Smooth muscle cell (in vitro differentiated cells): ENCODE measurements at regions not wholly inside any gene's neighbourhood (a gene's known extent, or its start where the extent isn't known, plus 50 kb on each side); places are given as distances from the start of the nearest gene placed in this dataset.
A peak's percentile ranks its signal among the peaks of the same experiment; 100 is the strongest.

Experiments
- DNase-seq: peaks from one replicate; lab custom pipeline; 2025; ENCODE audit not compliant: unreplicated experiment; lab: John Stamatoyannopoulos, UW
- H2AFZ ChIP-seq: fragments of 200-600 bp; sonication (generic); 2 replicates; pipeline ENCODE4 v1.6.0; 2016; ENCODE audit warnings: antibody characterized with exemption, low read depth, mild to moderate bottlenecking
- H3F3A ChIP-seq: fragments of 200-600 bp; sonication (generic); 2 replicates; pipeline ENCODE4 v1.6.0; 2017; ENCODE audit warnings: antibody characterized with exemption, low read depth
- H3K27ac ChIP-seq: fragments of 200-600 bp; sonication (generic); 2 replicates; pipeline ENCODE4 v1.5.1; 2016; ENCODE audit warnings: low read depth, mild to moderate bottlenecking
- H3K27me3 ChIP-seq: fragments of 200-600 bp; sonication (generic); 2 replicates; pipeline ENCODE4 v1.6.1; 2016; ENCODE audit warnings: low read depth, mild to moderate bottlenecking
- H3K36me3 ChIP-seq: fragments of 200-600 bp; sonication (generic); 2 replicates; pipeline ENCODE4 v1.5.1; 2016; ENCODE audit warnings: low read depth
- H3K4me1 ChIP-seq: fragments of 200-600 bp; sonication (generic); 2 replicates; pipeline ENCODE4 v1.5.1; 2016; ENCODE audit warnings: low read depth
- H3K4me2 ChIP-seq: fragments of 200-600 bp; sonication (generic); 2 replicates; pipeline ENCODE4 v1.6.0; 2016; ENCODE audit warnings: mild to moderate bottlenecking
- H3K4me3 ChIP-seq: fragments of 200-600 bp; sonication (generic); 2 replicates; pipeline ENCODE4 v1.5.1; 2016; ENCODE audit warnings: mild to moderate bottlenecking
- H3K79me2 ChIP-seq: fragments of 200-600 bp; sonication (generic); 2 replicates; pipeline ENCODE4 v1.6.0; 2016; ENCODE audit warnings: low read depth, mild to moderate bottlenecking
- H3K9ac ChIP-seq: fragments of 200-600 bp; sonication (generic); 2 replicates; pipeline ENCODE4 v1.6.0; 2016; ENCODE audit warnings: low read depth
- H3K9me3 ChIP-seq: fragments of 200-600 bp; sonication (generic); replicated peaks from 2 replicates; pipeline ENCODE4 v1.5.1; 2016; ENCODE audit warnings: low read depth
- H4K20me1 ChIP-seq: fragments of 200-600 bp; sonication (generic); 2 replicates; pipeline ENCODE4 v1.6.0; 2016; ENCODE audit warnings: low read depth
- WGBS: methylation state at CpG from one replicate; pipeline ENCODE4 v1.1.7; 2016; ENCODE audit warnings: low lambda C conversion rate; 5-methylcytosine and 5-hydroxymethylcytosine counted together
- TF ChIP-seq, protein P1 (sequence below): fragments of 200-600 bp; sonication (generic); IDR thresholded peaks from 2 replicates; pipeline ENCODE4 v1.5.1; 2017; ENCODE audit warnings: borderline replicate concordance, mild to moderate bottlenecking, antibody characterized with exemption; ENCODE audit not compliant: insufficient read depth, poor library complexity, severe bottlenecking

GRCh38 chr5:162487528-162488525, 420.3 kb downstream of the GABRG2 start:
- 83% methylated on average over 7 of the region's 7 CpGs for WGBS
- Histone ChIP-seq H3K9ac (no peak overlapping the region), H3K4me1 (no peaks in the 10 kb centered on the region), H2AFZ (peak overlapping the region; percentile 38), H3K36me3 (no peaks in the 10 kb centered on the region), H3K4me3 (no peak overlapping the region), H3K27ac (peak overlapping the region; percentile 11), H3K79me2 (no peaks in the 10 kb centered on the region), H4K20me1 (no peaks in the 10 kb centered on the region), H3K9me3 (no peaks in the 10 kb centered on the region), H3K27me3 (no peaks in the 10 kb centered on the region), H3K4me2 (peak overlapping the region; percentile 43), H3F3A (no peaks in the 10 kb centered on the region)
- TF ChIP-seq, protein P1, sequence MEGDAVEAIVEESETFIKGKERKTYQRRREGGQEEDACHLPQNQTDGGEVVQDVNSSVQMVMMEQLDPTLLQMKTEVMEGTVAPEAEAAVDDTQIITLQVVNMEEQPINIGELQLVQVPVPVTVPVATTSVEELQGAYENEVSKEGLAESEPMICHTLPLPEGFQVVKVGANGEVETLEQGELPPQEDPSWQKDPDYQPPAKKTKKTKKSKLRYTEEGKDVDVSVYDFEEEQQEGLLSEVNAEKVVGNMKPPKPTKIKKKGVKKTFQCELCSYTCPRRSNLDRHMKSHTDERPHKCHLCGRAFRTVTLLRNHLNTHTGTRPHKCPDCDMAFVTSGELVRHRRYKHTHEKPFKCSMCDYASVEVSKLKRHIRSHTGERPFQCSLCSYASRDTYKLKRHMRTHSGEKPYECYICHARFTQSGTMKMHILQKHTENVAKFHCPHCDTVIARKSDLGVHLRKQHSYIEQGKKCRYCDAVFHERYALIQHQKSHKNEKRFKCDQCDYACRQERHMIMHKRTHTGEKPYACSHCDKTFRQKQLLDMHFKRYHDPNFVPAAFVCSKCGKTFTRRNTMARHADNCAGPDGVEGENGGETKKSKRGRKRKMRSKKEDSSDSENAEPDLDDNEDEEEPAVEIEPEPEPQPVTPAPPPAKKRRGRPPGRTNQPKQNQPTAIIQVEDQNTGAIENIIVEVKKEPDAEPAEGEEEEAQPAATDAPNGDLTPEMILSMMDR: no peak
- DNase-seq: no peak

- H3K9me3 ChIP-seq: no peaks in the 10 kb centered on the region
Observed at GRCh38 chr5:162496100-162496808, 428.7 kb downstream of the GABRG2 start.

DNA sequence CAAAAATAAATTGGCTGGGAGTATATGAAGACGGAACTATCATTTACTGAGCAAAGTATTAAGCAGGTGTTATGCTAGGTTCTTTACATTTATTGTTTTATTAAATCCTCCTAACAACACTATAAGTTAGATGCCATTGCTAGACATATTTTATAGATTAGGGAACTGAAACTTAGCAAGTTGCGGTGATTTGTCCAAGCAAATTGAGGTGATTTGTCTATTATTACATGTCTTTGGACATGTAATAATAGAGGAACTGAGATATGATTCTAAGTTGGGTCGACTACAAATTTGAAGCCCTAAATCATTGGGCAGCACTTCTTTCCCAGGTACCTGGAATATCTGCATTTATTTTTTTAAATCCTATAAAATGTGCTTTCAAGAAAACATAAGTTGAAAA, 429.9 kb downstream of the GABRG2 start:
- TF ChIP-seq, protein P1: no peak
- Histone ChIP-seq H4K20me1 (no peaks in the 10 kb centered on the region), H3K27me3 (no peaks in the 10 kb centered on the region), H3K4me2 (no peak overlapping the region), H3F3A (no peaks in the 10 kb centered on the region), H3K4me1 (no peaks in the 10 kb centered on the region), H3K4me3 (no peak overlapping the region), H3K27ac (no peak overlapping the region), H3K36me3 (no peaks in the 10 kb centered on the region), H3K9ac (no peak overlapping the region), H3K9me3 (no peaks in the 10 kb centered on the region), H3K79me2 (no peaks in the 10 kb centered on the region), H2AFZ (no peak overlapping the region)
- 91% methylated on average over 3 of the region's 3 CpGs for WGBS
- no peak for DNase-seq

More at GRCh38 chr5:162496100-162496808, 428.7 kb downstream of the GABRG2 start:
- TF ChIP-seq, protein P1: no peak
- Histone ChIP-seq H3K4me3 (no peak overlapping the region), H4K20me1 (no peaks in the 10 kb centered on the region), H2AFZ (no peak overlapping the region), H3K4me1 (no peaks in the 10 kb centered on the region), H3K4me2 (peak overlapping the region; percentile 42), H3F3A (no peaks in the 10 kb centered on the region), H3K27ac (peak overlapping the region; percentile 58), H3K79me2 (no peaks in the 10 kb centered on the region), H3K27me3 (no peaks in the 10 kb centered on the region), H3K9ac (no peak overlapping the region), H3K36me3 (no peaks in the 10 kb centered on the region)
- DNase-seq: no peak
- 42% methylated on average over 5 of the region's 5 CpGs for WGBS
